A549 (cell line): ENCODE measurements at regions not wholly inside any gene's neighbourhood (a gene's known extent, or its start where the extent isn't known, plus 50 kb on each side); places are given as distances from the start of the nearest gene placed in this dataset.

Experiments used
- ATAC-seq, 2 experiments: fragments of 200-7000 bp in 1 of 2; fragments of >200 bp in 1 of 2; cut with Nextera tagmentation in 1 of 2; cut with Tn5 transposase in 1 of 2; 3 replicates each; pipeline versions ENCODE4 v1.8.0 to v1.9.1; 2018 to 2020; ENCODE audit warnings: mild to moderate bottlenecking in 1 of 2, moderate library complexity in 1 of 2
- CTCF ChIA-PET: fragments of 300-600 bp; sonication (Branson Sonifier 250); formaldehyde crosslinking; extraction: SDS; loops from one replicate; lab custom pipeline; 2021; ENCODE audit warnings: antibody characterized with exemption, inconsistent platforms; lab: Yijun Ruan, JAX
- POLR2A ChIA-PET: fragments of 350-600 bp; formaldehyde crosslinking; extraction: SDS; loops from one replicate; lab custom pipeline; 2021; ENCODE audit warnings: antibody characterized with exemption, inconsistent platforms; lab: Yijun Ruan, JAX
- DNase-seq, 2 experiments: peaks; one replicate each; pipeline versions ENCODE4 v3.0.0 to v3.0.0-alpha.2; 2011 to 2016; ENCODE audit warnings: low read depth in 1 of 2, low spot score in 1 of 2
- FAIRE-seq: peaks from 2 replicates; lab custom pipeline; 2011; peaks lifted over from hg19 to GRCh38; lab: Jason Lieb, UNC
- H3K27ac ChIP-seq, 2 experiments: fragments of >200 bp; sonication (Bioruptor Twin); formaldehyde crosslinking; 3 replicates each; pipeline ENCODE4 v1.5.1; 2016 to 2017
- H3K4me1 ChIP-seq: fragments of >200 bp; sonication (Bioruptor Twin); formaldehyde crosslinking; 3 replicates; pipeline ENCODE4 v1.6.1; 2016
- H3K4me2 ChIP-seq: fragments of >200 bp; sonication (Bioruptor Twin); formaldehyde crosslinking; 3 replicates; pipeline ENCODE4 v1.6.1; 2016
- H3K4me3 ChIP-seq: fragments of >200 bp; sonication (Bioruptor Twin); formaldehyde crosslinking; 3 replicates; pipeline ENCODE4 v1.5.1; 2016
- H3K9me3 ChIP-seq: fragments of >200 bp; sonication (Bioruptor Twin); formaldehyde crosslinking; 3 replicates; pipeline ENCODE4 v1.6.1; 2016
- BCL3 ChIP-seq: fragments of >200 bp; sonication (Bioruptor Twin); formaldehyde crosslinking; IDR thresholded peaks from 3 replicates; pipeline ENCODE4 v1.6.1; 2016
- BHLHE40 ChIP-seq: IDR thresholded peaks from 2 replicates; pipeline ENCODE4 v1.6.1; 2012; ENCODE audit warnings: low read depth, low read length, inconsistent platforms
- CBX8 ChIP-seq: fragments of 200-600 bp; sonication (generic); IDR thresholded peaks from 2 replicates; pipeline ENCODE4 v1.6.1; 2016
- CHD4 ChIP-seq: fragments of 200-600 bp; sonication (generic); IDR thresholded peaks from 2 replicates; pipeline ENCODE4 v1.6.1; 2016; ENCODE audit warnings: antibody characterized with exemption, mild to moderate bottlenecking, borderline replicate concordance
- EHMT2 ChIP-seq: fragments of 200-600 bp; sonication (generic); IDR thresholded peaks from 2 replicates; pipeline ENCODE4 v1.6.1; 2016; ENCODE audit warnings: antibody characterized with exemption, low read depth, mild to moderate bottlenecking, moderate library complexity
- ELK1 ChIP-seq: fragments of 150-350 bp; IDR thresholded peaks from 2 replicates; pipeline ENCODE4 v1.6.1; 2014; ENCODE audit warnings: low read depth, mild to moderate bottlenecking, low read length
- ESRRA ChIP-seq: fragments of 150-350 bp; IDR thresholded peaks from 2 replicates; pipeline ENCODE4 v1.6.1; 2014; ENCODE audit warnings: mild to moderate bottlenecking, low read length, borderline replicate concordance
- HDAC2 ChIP-seq: fragments of 200-600 bp; sonication (generic); IDR thresholded peaks from 2 replicates; pipeline ENCODE4 v1.6.1; 2016
- HEYL ChIP-seq: fragments of 250-450 bp; sonication (Bioruptor Pico); IDR thresholded peaks from 2 replicates; pipeline ENCODE4 v1.8.0; 2021; ENCODE audit warnings: mild to moderate bottlenecking, moderate library complexity
- HMGXB4 ChIP-seq: fragments of 250-450 bp; sonication (Bioruptor Pico); IDR thresholded peaks from 2 replicates; pipeline ENCODE4 v1.5.0; 2021; ENCODE audit warnings: mild to moderate bottlenecking, moderate library complexity, borderline replicate concordance
- HOXA7 ChIP-seq: fragments of 250-450 bp; sonication (Bioruptor Pico); IDR thresholded peaks from 2 replicates; pipeline ENCODE4 v1.5.0; 2020; ENCODE audit warnings: mild to moderate bottlenecking, moderate library complexity
- HOXB13 ChIP-seq: fragments of 250-450 bp; sonication (Bioruptor Pico); IDR thresholded peaks from 2 replicates; pipeline ENCODE4 v1.5.0; 2020; ENCODE audit warnings: low read depth, mild to moderate bottlenecking, moderate library complexity
- JUNB ChIP-seq: fragments of >200 bp; sonication (Bioruptor Twin); formaldehyde crosslinking; IDR thresholded peaks from 2 replicates; pipeline ENCODE4 v1.6.1; 2016
- KDM5A ChIP-seq: fragments of 200-600 bp; sonication (generic); IDR thresholded peaks from 2 replicates; pipeline ENCODE4 v1.6.1; 2016; ENCODE audit warnings: antibody characterized with exemption, mild to moderate bottlenecking
- NPAS2 ChIP-seq: fragments of 250-450 bp; sonication (Bioruptor Pico); IDR thresholded peaks from 2 replicates; pipeline ENCODE4 v1.8.0; 2022; ENCODE audit warnings: mild to moderate bottlenecking, moderate library complexity, borderline replicate concordance
- PBX3 ChIP-seq: IDR thresholded peaks from 2 replicates; pipeline ENCODE4 v1.6.1; 2012
- PHF8 ChIP-seq: fragments of 200-600 bp; sonication (generic); IDR thresholded peaks from 2 replicates; pipeline ENCODE4 v1.6.1; 2016; ENCODE audit warnings: low read depth, mild to moderate bottlenecking, antibody characterized with exemption, moderate library complexity, borderline replicate concordance
- POLR2AphosphoS2 ChIP-seq: conservative IDR thresholded peaks from 2 replicates; pipeline ENCODE4 v1.6.1; 2012; ENCODE audit warnings: low read length, improper control_type of control experiment, inconsistent platforms
- RNF2 ChIP-seq: fragments of 200-600 bp; sonication (generic); IDR thresholded peaks from 2 replicates; pipeline ENCODE4 v1.6.1; 2016; ENCODE audit warnings: low read depth, mild to moderate bottlenecking, antibody characterized with exemption, moderate library complexity, borderline replicate concordance
- TP53 ChIP-seq: fragments of 250-450 bp; sonication (Bioruptor Pico); IDR thresholded peaks from 2 replicates; pipeline ENCODE4 v1.5.0; 2021; ENCODE audit warnings: mild to moderate bottlenecking, moderate library complexity
- ZNF302 ChIP-seq: fragments of 250-450 bp; sonication (Bioruptor Pico); IDR thresholded peaks from 2 replicates; pipeline ENCODE4 v1.9.0; 2021; ENCODE audit warnings: inconsistent platforms, mild to moderate bottlenecking, moderate library complexity
- WGBS: methylation state at CpG from one replicate; pipeline ENCODE4 v1.1.6; 2017; ENCODE audit errors: missing lambda C conversion rate; 5-methylcytosine and 5-hydroxymethylcytosine counted together
- TF ChIP-seq, protein P1 (sequence below): fragments of >200 bp; sonication (Bioruptor Twin); formaldehyde crosslinking; IDR thresholded peaks from 3 replicates; pipeline ENCODE4 v1.5.1; 2016
- TF ChIP-seq, protein P2 (sequence below): IDR thresholded peaks from 2 replicates; pipeline ENCODE4 v1.6.1; 2012; ENCODE audit warnings: low read depth, borderline replicate concordance
- TF ChIP-seq, protein P3 (sequence below): fragments of 200-600 bp; sonication (generic); IDR thresholded peaks from 2 replicates; pipeline ENCODE4 v1.6.1; 2016; ENCODE audit warnings: antibody characterized with exemption, mild to moderate bottlenecking, moderate library complexity

GRCh38 chr5:167822241-167822640, 469.2 kb upstream of the WWC1 start:
- FAIRE-seq = no peak
- no peak overlapping the region for H3K27ac ChIP-seq
- H3K4me1 ChIP-seq = no peaks in the 10 kb centered on the region
- WGBS = 32% methylated on average over 4 of the region's 4 CpGs
- ATAC-seq = no peak
- H3K9me3 ChIP-seq = no peaks in the 10 kb centered on the region
- H3K4me2 ChIP-seq = no peak overlapping the region
- TF ChIP-seq POLR2AphosphoS2 (no peak), KDM5A (no peak), HEYL (CRISPR knock-in tag) (no peak), HOXB13 (CRISPR knock-in tag) (no peak), EHMT2 (no peak), HMGXB4 (CRISPR knock-in tag) (no peak), BCL3 (no peak), ELK1 (no peak), JUNB (no peak), PHF8 (no peak), CBX8 (no peak), TP53 (CRISPR knock-in tag) (no peak), HOXA7 (CRISPR knock-in tag) (no peak), CHD4 (no peak), HDAC2 (no peak), ESRRA (no peak), RNF2 (no peak)
- TF ChIP-seq, protein P1, sequence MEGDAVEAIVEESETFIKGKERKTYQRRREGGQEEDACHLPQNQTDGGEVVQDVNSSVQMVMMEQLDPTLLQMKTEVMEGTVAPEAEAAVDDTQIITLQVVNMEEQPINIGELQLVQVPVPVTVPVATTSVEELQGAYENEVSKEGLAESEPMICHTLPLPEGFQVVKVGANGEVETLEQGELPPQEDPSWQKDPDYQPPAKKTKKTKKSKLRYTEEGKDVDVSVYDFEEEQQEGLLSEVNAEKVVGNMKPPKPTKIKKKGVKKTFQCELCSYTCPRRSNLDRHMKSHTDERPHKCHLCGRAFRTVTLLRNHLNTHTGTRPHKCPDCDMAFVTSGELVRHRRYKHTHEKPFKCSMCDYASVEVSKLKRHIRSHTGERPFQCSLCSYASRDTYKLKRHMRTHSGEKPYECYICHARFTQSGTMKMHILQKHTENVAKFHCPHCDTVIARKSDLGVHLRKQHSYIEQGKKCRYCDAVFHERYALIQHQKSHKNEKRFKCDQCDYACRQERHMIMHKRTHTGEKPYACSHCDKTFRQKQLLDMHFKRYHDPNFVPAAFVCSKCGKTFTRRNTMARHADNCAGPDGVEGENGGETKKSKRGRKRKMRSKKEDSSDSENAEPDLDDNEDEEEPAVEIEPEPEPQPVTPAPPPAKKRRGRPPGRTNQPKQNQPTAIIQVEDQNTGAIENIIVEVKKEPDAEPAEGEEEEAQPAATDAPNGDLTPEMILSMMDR = no peak
- CTCF ChIA-PET = no interaction called here
- POLR2A ChIA-PET = no interaction called here
- no peak for DNase-seq
- no peak overlapping the region for H3K4me3 ChIP-seq

DNA sequence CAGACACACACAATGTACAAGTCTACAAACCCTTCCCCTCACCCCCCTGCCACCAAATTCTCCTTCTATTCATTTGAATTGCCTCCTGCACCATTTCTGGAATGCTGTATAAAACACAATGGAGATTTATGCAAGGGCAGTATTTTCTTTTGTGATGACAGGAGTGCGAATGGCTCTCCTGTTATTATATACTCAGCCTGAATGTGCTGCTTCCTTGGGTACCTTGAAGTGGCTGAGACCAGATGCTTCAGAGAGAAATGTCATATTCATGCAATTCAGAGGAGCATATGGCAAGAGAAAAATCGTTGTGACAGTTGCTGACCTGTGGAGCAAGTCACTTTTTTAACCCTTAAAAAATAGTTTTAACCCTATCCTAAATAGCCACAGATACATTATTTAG, 468.0 kb upstream of the WWC1 start:
- Histone ChIP-seq H3K4me2 (no peak overlapping the region), H3K4me1 (no peaks in the 10 kb centered on the region), H3K9me3 (no peaks in the 10 kb centered on the region), H3K4me3 (no peak overlapping the region), H3K27ac (no peak overlapping the region)
- DNase-seq (no peak), ATAC-seq (no peak), FAIRE-seq (no peak)
- ChIA-PET CTCF (interaction anchor here (0.7 kb wide), 1 partner anchor 26 kb away, joined by 3 read pairs; no protein-coding TSS in a partner anchor), POLR2A (no interaction called here)
- 9% methylated on average over 2 of the region's 2 CpGs for WGBS
- TF ChIP-seq BHLHE40 (no peak), ZNF302 (CRISPR knock-in tag) (no peak), ELK1 (no peak), NPAS2 (CRISPR knock-in tag) (no peak), POLR2AphosphoS2 (no peak), JUNB (no peak), PBX3 (no peak)
- TF ChIP-seq, protein P2, sequence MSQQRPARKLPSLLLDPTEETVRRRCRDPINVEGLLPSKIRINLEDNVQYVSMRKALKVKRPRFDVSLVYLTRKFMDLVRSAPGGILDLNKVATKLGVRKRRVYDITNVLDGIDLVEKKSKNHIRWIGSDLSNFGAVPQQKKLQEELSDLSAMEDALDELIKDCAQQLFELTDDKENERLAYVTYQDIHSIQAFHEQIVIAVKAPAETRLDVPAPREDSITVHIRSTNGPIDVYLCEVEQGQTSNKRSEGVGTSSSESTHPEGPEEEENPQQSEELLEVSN = no peak
- TF ChIP-seq, protein P3, sequence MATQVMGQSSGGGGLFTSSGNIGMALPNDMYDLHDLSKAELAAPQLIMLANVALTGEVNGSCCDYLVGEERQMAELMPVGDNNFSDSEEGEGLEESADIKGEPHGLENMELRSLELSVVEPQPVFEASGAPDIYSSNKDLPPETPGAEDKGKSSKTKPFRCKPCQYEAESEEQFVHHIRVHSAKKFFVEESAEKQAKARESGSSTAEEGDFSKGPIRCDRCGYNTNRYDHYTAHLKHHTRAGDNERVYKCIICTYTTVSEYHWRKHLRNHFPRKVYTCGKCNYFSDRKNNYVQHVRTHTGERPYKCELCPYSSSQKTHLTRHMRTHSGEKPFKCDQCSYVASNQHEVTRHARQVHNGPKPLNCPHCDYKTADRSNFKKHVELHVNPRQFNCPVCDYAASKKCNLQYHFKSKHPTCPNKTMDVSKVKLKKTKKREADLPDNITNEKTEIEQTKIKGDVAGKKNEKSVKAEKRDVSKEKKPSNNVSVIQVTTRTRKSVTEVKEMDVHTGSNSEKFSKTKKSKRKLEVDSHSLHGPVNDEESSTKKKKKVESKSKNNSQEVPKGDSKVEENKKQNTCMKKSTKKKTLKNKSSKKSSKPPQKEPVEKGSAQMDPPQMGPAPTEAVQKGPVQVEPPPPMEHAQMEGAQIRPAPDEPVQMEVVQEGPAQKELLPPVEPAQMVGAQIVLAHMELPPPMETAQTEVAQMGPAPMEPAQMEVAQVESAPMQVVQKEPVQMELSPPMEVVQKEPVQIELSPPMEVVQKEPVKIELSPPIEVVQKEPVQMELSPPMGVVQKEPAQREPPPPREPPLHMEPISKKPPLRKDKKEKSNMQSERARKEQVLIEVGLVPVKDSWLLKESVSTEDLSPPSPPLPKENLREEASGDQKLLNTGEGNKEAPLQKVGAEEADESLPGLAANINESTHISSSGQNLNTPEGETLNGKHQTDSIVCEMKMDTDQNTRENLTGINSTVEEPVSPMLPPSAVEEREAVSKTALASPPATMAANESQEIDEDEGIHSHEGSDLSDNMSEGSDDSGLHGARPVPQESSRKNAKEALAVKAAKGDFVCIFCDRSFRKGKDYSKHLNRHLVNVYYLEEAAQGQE = no peak
